Astrocyte (in vitro differentiated cells and primary cell): ENCODE measurements at regions not wholly inside any gene's neighbourhood (a gene's known extent, or its start where the extent isn't known, plus 50 kb on each side); places are given as distances from the start of the nearest gene placed in this dataset.

Experiments
- DNase-seq: peaks from one replicate; pipeline ENCODE4 v3.0.0-alpha.2; 2010; ENCODE audit warnings: low read depth
- FAIRE-seq: peaks from 2 replicates; lab custom pipeline; 2011; peaks lifted over from hg19 to GRCh38; lab: Jason Lieb, UNC
- H2AFZ ChIP-seq: 2 replicates; pipeline ENCODE4 v1.6.0; 2012; ENCODE audit warnings: low read depth, low read length, inconsistent platforms
- H3K27ac ChIP-seq: 2 replicates; pipeline ENCODE4 v1.5.1; 2011; ENCODE audit warnings: low read depth, low read length, inconsistent platforms
- H3K27me3 ChIP-seq: 2 replicates; pipeline ENCODE4 v1.6.0; 2011; ENCODE audit warnings: low read length, inconsistent platforms; ENCODE audit not compliant: insufficient read depth
- H3K36me3 ChIP-seq: 2 replicates; pipeline ENCODE4 v1.5.1; 2011; ENCODE audit warnings: low read length, inconsistent platforms; ENCODE audit not compliant: insufficient read depth
- H3K4me1 ChIP-seq: 2 replicates; pipeline ENCODE4 v1.5.1; 2011; ENCODE audit warnings: low read length, inconsistent platforms; ENCODE audit not compliant: insufficient read depth
- H3K4me2 ChIP-seq: 2 replicates; pipeline ENCODE4 v1.6.0; 2012; ENCODE audit warnings: low read length, inconsistent platforms
- H3K4me3 ChIP-seq: 2 replicates; pipeline ENCODE4 v1.5.1; 2011; ENCODE audit warnings: low read depth, mild to moderate bottlenecking, low read length, inconsistent platforms; ENCODE audit not compliant: insufficient read depth
- H3K79me2 ChIP-seq: 2 replicates; pipeline ENCODE4 v1.6.0; 2012; ENCODE audit warnings: mild to moderate bottlenecking, low read length, inconsistent platforms; ENCODE audit not compliant: insufficient read depth
- H3K9ac ChIP-seq: 2 replicates; pipeline ENCODE4 v1.6.0; 2012; ENCODE audit warnings: mild to moderate bottlenecking, low read length, inconsistent platforms
- H3K9me3 ChIP-seq: 2 replicates; pipeline ENCODE4 v1.5.1; 2012; ENCODE audit warnings: low read depth, mild to moderate bottlenecking, low read length, inconsistent platforms; ENCODE audit not compliant: insufficient read depth
- H4K20me1 ChIP-seq: 2 replicates; pipeline ENCODE4 v1.6.0; 2012; ENCODE audit warnings: low read length, inconsistent platforms; ENCODE audit not compliant: insufficient read depth
- H3K27ac Mint-ChIP-seq: one replicate; pipeline ENCODE4 v1.8.0; 2021; ENCODE audit warnings: mild to moderate bottlenecking, mixed read lengths; ENCODE audit not compliant: unreplicated experiment
- H3K27me3 Mint-ChIP-seq: one replicate; pipeline ENCODE4 v1.8.0; 2021; ENCODE audit warnings: low read depth, mixed read lengths; ENCODE audit not compliant: unreplicated experiment
- H3K36me3 Mint-ChIP-seq: one replicate; pipeline ENCODE4 v1.8.0; 2021; ENCODE audit warnings: low read depth, mixed read lengths; ENCODE audit not compliant: unreplicated experiment
- H3K4me1 Mint-ChIP-seq: one replicate; pipeline ENCODE4 v1.8.0; 2021; ENCODE audit warnings: low read depth, mixed read lengths; ENCODE audit not compliant: unreplicated experiment
- H3K4me3 Mint-ChIP-seq: one replicate; pipeline ENCODE4 v1.8.0; 2021; ENCODE audit warnings: mild to moderate bottlenecking, moderate library complexity, mixed read lengths; ENCODE audit not compliant: unreplicated experiment
- H3K9me3 Mint-ChIP-seq: one replicate; pipeline ENCODE4 v1.8.0; 2021; ENCODE audit warnings: mild to moderate bottlenecking, mixed read lengths; ENCODE audit not compliant: unreplicated experiment
- CTCF ChIP-seq: IDR thresholded peaks from 2 replicates; pipeline ENCODE4 v1.5.1; 2011; ENCODE audit warnings: low read depth, mild to moderate bottlenecking, inconsistent platforms, low read length, moderate library complexity; ENCODE audit not compliant: insufficient read depth
- EZH2 ChIP-seq: IDR thresholded peaks from 2 replicates; pipeline ENCODE4 v1.6.1; 2012; ENCODE audit warnings: mild to moderate bottlenecking, low read length, inconsistent platforms; ENCODE audit not compliant: insufficient read depth

GRCh38 chr4:71232056-71232430 is 106.8 kb upstream of the SLC4A4 start:
- H3K4me3 Mint-ChIP-seq, result no peak overlapping the region

GRCh38 chr4:71232846-71233245 is 106.0 kb upstream of the SLC4A4 start:
- H3K4me1 ChIP-seq, result peaks cover 17% of the 10 kb centered on the region
- no peak overlapping the region for H3K27ac Mint-ChIP-seq
- no peaks in the 10 kb centered on the region for H3K9me3 Mint-ChIP-seq
- no peak overlapping the region for H3K4me2 ChIP-seq
- H3K27ac ChIP-seq, result no peak overlapping the region
- H3K9me3 ChIP-seq, result no peaks in the 10 kb centered on the region
- no peaks in the 10 kb centered on the region for H3K27me3 ChIP-seq
- no peak for DNase-seq
- no peak overlapping the region for H3K9ac ChIP-seq
- TF ChIP-seq EZH2 (no peak), CTCF (no peak)
- H3K36me3 ChIP-seq, result no peaks in the 10 kb centered on the region
- H3K4me3 ChIP-seq, result no peak overlapping the region
- H3K36me3 Mint-ChIP-seq, result no peaks in the 10 kb centered on the region
- H2AFZ ChIP-seq, result no peak overlapping the region
- peaks cover 6% of the 10 kb centered on the region for H3K27me3 Mint-ChIP-seq
- FAIRE-seq, result no peak
- H3K4me1 Mint-ChIP-seq, result peaks cover 2% of the 10 kb centered on the region
- H4K20me1 ChIP-seq, result peaks cover 5% of the 10 kb centered on the region
- no peak overlapping the region for H3K4me3 Mint-ChIP-seq
- H3K79me2 ChIP-seq, result no peaks in the 10 kb centered on the region

More at GRCh38 chr4:71232056-71232430, 106.8 kb upstream of the SLC4A4 start:
- Mint-ChIP-seq H3K36me3 (no peaks in the 10 kb centered on the region), H3K27ac (no peak overlapping the region), H3K9me3 (no peaks in the 10 kb centered on the region), H3K27me3 (peaks cover 12% of the 10 kb centered on the region), H3K4me1 (peaks cover 2% of the 10 kb centered on the region)
- H3K27me3 ChIP-seq, result no peaks in the 10 kb centered on the region
- DNase-seq (no peak), FAIRE-seq (peak; percentile 80)
- no peaks in the 10 kb centered on the region for H3K9me3 ChIP-seq
- H3K4me3 ChIP-seq, result no peak overlapping the region
- TF ChIP-seq CTCF, result no peak
- no peak for TF ChIP-seq EZH2
- H3K79me2 ChIP-seq, result no peaks in the 10 kb centered on the region
- no peak overlapping the region for H3K9ac ChIP-seq
- H3K4me2 ChIP-seq, result no peak overlapping the region
- H3K36me3 ChIP-seq, result no peaks in the 10 kb centered on the region
- no peak overlapping the region for H2AFZ ChIP-seq
- H4K20me1 ChIP-seq, result peaks cover 5% of the 10 kb centered on the region
- no peak overlapping the region for H3K27ac ChIP-seq
- peaks cover 17% of the 10 kb centered on the region for H3K4me1 ChIP-seq

- H3K27ac Mint-ChIP-seq, result no peak overlapping the region
These were observed 103.3 kb upstream of the SLC4A4 start for GRCh38 chr4:71235311-71236201.

More at GRCh38 chr4:71235311-71236201, 103.3 kb upstream of the SLC4A4 start:
- TF ChIP-seq EZH2 (no peak), CTCF (no peak)
- Histone ChIP-seq H3K9me3 (no peaks in the 10 kb centered on the region), H3K4me3 (no peak overlapping the region), H3K4me1 (peaks cover 13% of the 10 kb centered on the region), H4K20me1 (peaks cover 5% of the 10 kb centered on the region), H3K27me3 (no peaks in the 10 kb centered on the region), H3K79me2 (no peaks in the 10 kb centered on the region), H3K27ac (no peak overlapping the region), H2AFZ (no peak overlapping the region), H3K36me3 (no peaks in the 10 kb centered on the region), H3K4me2 (no peak overlapping the region), H3K9ac (no peak overlapping the region)
- H3K4me3 Mint-ChIP-seq, result no peak overlapping the region
- no peaks in the 10 kb centered on the region for H3K36me3 Mint-ChIP-seq
- H3K4me1 Mint-ChIP-seq, result no peaks in the 10 kb centered on the region
- no peak for FAIRE-seq
- H3K9me3 Mint-ChIP-seq, result no peaks in the 10 kb centered on the region
- H3K27me3 Mint-ChIP-seq, result peaks cover 4% of the 10 kb centered on the region
- DNase-seq, result no peak
